GM18873 (cell line): ENCODE measurements at regions not wholly inside any gene's neighbourhood (a gene's known extent, or its start where the extent isn't known, plus 50 kb on each side); places are given as distances from the start of the nearest gene placed in this dataset.

Source experiments
- ATAC-seq: cut with Tn5 transposase; IDR thresholded peaks from one replicate; pipeline ENCODE4 v1.9.1; 2021; ENCODE audit warnings: mild to moderate bottlenecking, moderate library complexity, moderate number of reproducible peaks; ENCODE audit not compliant: unreplicated experiment, low FRiP score

DNA sequence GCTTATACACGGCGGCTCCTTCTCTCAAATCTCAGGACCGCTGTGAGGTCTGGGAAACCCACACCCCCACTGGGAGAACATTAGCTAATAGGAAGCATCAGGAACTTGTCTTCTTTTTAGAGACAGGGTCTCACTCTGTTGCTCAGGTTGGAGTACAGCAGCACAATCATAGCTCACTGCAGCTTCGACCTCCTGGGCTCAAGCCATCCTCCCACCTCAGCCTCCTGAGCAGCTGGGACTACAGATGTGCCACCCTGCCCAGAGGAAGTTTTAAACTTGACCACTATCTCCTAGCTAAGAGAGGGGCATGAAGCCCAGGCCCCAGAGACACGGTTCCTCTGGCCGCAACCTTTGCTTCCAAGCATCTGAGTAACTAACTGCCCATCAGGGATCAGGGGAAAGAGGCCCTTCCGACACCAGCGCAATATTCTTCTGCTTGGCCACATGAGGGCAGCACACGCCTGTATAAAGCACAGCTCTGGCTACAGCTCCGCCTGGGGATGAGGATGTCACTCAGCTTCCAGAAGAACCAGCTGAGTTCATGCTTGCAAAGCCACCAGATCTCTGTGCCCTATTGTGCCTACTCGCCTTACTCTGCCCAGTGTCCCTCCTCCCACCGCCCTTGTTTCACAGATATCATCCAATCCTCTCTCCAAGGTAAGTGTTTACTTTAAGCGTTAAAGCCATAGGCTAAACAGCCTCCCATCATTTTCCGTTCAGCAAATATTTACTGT is 57.6 kb upstream of the SLC6A11 start:
- no peak for ATAC-seq

DNA sequence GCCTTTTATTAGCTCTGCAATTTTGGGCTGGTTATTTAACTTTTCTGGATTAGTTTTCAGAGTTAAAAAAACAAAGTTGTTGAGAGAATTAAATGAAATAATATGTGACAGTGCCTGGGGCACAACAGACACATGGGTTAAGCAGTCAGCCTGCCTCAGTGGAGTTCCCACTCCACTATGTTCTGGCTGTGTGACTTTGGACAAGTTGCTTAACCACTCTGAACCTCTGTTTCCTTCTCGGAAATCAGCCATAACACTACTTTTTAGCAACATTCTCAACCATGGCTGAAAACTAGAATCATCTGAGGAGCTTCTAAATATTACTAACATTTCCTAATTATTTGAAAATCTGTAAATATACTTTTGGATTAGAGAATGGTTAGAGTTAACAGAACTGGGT is 56.5 kb upstream of the SLC6A11 start:
- no peak for ATAC-seq

GRCh38 chr3:10760199-10760598 is 55.8 kb upstream of the SLC6A11 start:
- ATAC-seq, result no peak

- no peak for ATAC-seq
Measured at GRCh38 chr3:10761583-10761982, 54.4 kb upstream of the SLC6A11 start.

DNA sequence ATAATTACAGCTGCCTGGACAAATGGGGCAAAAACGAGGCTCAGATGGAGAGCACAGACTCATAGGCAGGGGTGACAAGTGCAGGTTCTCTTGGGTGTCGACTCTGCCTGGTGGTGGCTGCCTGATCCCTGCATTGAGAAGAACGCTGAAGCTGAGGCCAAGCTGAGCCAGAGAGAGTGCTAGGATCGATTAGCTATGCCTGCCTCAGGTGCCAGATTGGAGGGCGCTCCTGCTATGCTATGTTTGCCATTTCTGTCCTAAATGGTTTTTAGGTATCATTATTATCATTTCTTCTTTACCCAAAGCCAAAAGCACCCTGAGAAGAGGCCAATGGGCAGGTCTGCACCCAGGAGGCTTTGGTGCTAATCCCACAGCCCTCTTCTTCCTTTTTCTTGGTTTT is 53.9 kb upstream of the SLC6A11 start:
- ATAC-seq, result no peak

DNA sequence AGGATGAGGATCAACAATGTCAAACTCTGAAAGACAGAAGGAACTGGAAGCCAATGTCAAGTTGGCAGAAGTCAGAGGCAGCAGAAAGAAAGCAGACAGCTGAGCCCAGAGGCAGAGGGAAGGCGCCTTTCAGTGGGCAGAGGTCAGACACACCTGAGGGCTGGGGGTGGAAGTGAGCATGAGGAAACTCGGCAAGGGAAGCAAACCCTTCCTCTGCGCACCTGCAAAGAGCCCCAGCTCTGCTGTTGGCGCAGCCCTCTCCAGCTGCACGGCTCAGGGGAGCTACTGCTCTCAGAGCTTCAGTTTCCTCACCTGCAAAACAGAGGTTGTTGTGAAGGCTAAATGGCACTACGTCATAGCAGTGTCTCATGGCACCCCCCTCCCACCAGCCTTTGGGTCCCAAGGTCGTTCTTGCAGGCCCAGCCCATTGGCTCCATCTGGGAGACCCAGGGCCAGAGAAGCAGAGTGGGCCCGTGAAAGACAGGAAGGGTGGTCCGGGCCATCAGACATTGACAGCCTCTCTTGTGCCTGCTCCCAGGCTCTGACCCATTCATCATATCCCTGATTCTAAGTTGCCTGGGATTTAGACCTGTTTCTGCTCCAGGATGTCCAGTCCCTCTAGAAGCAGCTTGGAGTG is 53.3 kb upstream of the SLC6A11 start:
- ATAC-seq, result no peak

DNA sequence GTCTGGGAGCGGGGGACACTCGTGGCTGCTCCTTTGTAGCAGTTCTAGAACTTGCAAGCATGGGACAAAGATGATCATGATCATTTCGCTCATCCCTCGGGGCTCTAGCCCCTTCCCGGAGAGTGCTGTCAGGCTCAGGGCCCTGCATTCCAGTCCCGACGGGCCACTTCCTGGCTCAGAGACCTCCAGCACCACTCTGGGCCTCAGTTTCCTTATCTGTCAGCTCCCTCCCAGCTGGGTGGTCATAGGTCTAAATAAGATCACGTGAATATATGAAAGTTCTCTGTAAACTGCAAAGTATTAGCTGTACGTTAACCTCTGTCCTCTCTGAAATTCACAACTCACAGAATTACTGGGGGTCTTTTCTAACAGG is 52.8 kb upstream of the SLC6A11 start:
- ATAC-seq, result no peak

DNA sequence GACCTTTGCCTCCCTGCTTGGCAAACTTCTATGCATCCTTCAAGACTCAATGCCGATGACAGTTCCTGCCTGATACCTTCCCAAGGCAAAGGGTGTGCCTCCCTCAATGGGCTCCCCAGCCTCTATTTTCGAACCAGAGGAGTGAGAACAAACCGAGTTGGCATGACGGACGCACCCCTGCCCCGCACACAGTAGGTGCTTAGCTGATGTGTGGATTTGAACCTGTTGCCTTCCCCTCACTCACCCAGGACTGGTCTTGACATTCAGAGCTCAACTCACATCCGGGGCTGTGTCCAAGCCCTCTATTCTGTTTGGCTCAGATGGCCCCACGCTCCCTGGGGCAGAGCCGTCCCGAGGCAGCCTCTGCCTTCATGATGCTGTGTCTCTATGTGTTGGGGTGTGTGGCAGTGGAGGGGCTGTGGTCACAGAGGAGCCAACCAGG is 52.2 kb upstream of the SLC6A11 start:
- no peak for ATAC-seq

DNA sequence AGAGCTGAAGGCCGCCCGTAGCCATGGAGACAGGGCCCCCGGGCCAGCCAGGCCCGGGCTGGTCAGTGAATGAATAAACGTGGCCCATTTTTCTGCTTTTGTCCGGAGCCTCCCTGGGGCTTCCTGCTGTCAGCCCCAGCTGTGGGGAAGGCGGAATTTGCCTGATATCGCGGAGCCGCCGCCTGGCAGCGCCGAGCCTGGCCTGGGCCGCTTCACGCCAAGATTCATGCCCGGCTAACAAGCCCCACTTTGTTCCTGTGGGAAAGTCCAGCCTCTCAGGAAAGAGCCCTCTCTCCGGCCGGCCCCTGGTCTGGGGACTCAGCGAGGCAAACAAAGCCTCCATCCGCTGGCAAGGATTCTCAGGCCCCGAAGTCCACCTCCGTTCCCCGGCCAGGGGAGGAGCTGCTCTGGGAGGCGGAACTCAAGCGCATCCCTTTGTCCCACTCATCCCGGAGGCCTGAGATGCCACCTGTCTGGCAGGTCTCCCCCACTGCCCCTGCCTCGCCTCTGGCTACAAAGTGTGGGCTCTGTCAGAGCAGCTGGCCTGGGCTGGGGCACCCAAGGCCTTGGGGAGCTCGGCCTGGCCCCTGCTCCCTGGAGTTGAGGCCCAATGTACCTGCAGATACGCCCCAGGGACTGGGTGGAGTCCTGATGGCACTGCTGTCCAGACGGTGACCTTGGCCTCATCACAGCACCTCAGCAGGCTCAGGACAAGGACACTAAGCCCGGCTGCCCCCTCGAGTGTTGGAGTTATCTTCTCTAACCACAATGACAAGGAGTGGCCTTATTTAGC is 51.6 kb upstream of the SLC6A11 start:
- ATAC-seq, result no peak

- ATAC-seq, result no peak
Measured at GRCh38 chr3:10766049-10766705, 49.9 kb upstream of the SLC6A11 start.
